Mucosa of gallbladder (tissue), 1 donor: ENCODE measurements at regions not wholly inside any gene's neighbourhood (a gene's known extent, or its start where the extent isn't known, plus 50 kb on each side); places are given as distances from the start of the nearest gene placed in this dataset.

Experiments used
- DNase-seq: peaks from one replicate; pipeline ENCODE4 v3.0.0-alpha.2; 2020; ENCODE audit warnings: low spot score
- donor health status: DM: no; HTN: no; CAD: no.

DNA sequence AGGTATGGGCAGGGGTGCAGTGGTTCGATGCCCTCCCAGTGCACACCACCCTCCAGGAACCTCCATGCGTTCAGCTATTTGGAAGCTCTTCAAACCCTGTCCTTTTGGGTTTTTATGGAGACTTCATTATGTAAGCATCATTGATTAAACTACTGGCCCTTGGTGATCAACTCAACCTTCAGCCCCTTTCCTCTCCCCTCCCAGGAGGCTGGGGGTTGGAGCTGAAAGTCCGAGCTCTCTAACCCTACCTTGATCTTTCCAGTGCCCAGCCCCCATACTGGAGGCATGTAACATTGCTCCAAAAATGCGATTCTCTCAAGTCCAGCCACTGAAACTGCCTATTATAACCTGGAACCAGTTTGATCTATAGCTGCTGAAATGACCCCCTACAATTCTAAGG is 188.1 kb downstream of the IPO8 start:
- no peak for DNase-seq

- DNase-seq, result no peak
These were observed 189.3 kb downstream of the IPO8 start for GRCh38 chr12:30506411-30506810.

GRCh38 chr12:30501718-30502117 is 194.0 kb downstream of the IPO8 start:
- no peak for DNase-seq

GRCh38 chr12:30500532-30500931 is 195.1 kb downstream of the IPO8 start:
- DNase-seq, result no peak

DNA sequence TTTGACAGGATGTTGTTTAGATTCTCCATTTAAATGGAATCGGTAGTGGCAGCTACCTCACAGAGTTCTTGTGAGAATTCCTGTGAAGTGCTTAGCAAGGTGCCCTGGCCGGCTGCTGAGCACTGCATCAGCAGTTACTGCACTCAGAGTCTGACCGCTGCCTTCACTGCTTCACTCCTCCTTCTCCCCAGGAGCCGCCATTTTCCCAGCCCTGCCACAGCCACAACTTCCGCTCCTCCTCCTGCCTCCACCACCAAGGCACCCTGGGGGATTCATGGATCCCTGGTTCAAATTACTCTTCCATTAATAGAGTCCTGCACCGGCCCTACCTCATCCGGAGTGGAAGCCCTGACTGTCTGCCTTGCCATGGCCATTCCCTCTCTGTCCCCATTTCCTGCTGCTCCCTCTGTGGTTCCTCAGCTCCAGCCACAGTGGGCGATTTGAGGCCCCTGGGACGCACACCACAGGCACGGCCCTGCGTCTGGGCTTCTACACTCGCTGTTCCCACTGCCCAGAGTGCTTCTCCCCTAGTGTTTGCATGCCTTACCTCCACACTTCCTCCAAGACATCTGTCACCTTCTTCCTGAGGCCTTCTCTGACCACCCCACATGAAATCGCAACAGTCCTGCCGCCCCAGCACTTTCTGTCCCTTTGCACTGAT is 210.3 kb downstream of the IPO8 start:
- no peak for DNase-seq

DNA sequence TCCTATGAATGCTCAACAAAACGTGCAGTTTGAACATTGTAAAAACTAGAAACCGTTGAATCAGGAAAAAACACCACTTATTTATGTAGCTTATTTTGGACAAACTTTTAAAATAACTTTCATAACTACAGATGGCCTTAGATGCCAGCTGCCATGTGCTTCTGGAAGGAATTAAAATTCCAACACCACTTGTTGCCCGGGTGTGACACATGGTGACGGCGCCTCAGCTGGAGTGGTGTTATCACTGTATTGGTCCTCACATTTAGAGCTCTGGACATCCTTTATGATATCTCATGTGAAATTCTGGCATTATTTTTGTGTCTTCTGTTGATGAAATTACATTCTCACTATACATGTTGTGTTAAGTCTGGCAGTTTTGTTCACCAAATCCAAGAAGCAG is 211.0 kb downstream of the IPO8 start:
- no peak for DNase-seq

GRCh38 chr12:30482650-30483049 is 213.0 kb downstream of the IPO8 start:
- no peak for DNase-seq

- DNase-seq, result no peak
These were observed 222.4 kb downstream of the IPO8 start for GRCh38 chr12:30473274-30473673.

- DNase-seq, result no peak
These were observed 229.5 kb downstream of the IPO8 start for GRCh38 chr12:30466093-30466585.

DNA sequence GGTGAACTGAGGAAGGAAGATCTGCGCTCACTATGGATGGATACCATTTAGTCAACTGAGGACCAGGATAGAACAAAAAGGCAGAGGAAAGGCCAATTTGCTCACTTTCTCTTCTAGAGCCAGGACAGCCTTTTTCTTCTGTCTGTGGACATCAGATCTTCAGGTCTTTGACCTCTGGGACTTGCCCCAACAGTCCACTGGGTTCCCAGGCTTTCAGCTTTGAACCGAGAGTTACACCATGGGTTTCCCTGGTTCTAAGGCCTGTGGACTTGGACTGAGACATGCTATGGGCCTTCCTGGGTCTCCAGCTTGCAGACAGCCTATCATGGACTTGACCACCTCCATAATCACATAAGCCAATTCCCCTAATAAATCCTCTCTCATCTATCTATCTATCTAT is 232.0 kb downstream of the IPO8 start:
- no peak for DNase-seq

DNA sequence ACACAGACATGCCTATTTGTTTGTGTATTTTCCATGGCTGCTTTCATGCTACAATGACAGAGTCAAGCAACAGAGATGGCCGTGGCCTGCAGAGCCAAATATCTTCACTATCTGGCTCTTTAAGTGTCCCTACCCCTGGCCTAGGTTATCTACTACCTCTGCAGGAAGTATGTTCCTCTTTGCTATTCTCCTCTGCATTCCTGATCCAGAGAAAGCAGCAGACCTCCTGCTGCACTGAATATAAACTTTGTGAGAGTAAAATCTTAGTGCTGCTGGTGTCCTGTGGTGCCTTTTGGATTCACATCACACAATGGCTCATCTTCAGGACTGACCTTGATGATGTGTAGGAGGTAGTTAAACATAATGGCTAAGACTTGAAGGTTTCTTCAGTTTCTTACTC is 233.4 kb downstream of the IPO8 start:
- no peak for DNase-seq

GRCh38 chr12:30461026-30461615 is 234.5 kb downstream of the IPO8 start:
- DNase-seq, result no peak

DNA sequence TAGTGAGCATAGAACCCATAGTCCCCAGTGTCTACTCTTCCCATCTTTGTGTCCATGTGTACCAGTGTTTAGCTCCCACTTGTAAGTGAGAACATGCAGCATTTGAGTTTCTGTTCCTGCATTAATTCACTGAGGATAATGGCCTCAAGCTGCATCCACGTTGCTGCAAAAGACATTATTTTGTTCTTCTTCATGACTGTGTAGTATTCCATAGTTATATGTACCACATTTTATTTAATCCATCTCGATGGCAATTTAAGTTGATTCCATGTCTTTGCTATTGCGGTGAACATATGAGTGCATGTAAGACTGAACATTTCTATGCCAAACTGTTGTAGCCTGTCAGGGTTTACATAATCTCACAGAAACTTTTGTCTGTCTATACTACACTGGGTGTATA is 237.2 kb downstream of the IPO8 start:
- DNase-seq, result no peak

DNA sequence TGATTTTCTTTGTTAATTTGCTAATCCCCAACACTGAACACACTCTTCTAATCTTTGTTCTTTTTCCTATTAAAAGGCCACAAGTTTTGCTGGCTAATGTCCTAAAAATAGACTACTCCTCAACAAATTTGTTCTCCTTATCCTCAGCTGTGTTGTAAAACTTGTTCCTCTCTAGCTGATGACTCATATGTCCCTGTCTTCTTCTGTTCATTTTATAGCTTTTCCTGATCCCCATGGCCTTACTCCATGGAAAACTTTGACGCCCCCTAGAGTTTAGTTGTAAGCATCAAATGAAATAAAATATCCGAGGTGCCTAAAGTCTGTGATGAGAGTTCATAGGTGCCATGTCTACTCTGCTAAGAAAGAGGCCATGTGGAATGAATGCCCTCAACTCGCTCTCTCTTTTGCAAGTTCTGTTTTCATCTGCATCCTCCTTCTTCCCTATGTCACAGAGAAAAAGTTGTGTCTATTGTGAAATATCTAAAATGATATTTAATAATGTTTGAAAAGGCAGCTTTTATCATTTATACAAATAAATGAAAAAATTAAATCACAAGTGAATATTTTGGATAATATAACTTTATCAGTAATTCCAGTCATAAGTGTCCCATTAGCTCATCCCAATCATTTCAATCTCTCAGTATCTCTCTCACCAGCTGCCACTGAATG is 237.9 kb downstream of the IPO8 start:
- DNase-seq, result no peak

GRCh38 chr12:30450872-30451271 is 244.8 kb downstream of the IPO8 start:
- no peak for DNase-seq

DNA sequence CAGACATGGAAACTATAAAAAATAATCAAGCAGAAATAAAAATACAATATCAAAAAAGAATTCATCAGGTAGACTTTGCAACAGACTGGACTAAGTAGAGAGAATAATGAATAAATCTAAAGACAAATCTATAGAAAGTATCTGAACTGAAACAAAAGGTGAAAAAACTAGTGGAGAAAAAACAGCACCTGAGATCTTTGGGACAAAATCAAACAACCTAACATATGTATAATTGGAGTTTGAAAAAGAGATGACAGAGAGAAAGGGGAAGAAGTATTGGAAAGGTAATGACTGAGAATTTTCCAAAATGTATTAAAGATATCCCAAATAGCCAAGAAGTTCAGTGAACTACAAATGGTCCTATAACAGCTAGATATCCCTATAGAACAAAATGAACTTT is 245.4 kb downstream of the IPO8 start:
- DNase-seq, result no peak

GRCh38 chr12:30448038-30448437 is 247.6 kb downstream of the IPO8 start:
- DNase-seq, result no peak

- DNase-seq, result no peak
These were observed 248.5 kb downstream of the IPO8 start for GRCh38 chr12:30447061-30447750.

- no peak for DNase-seq
These were observed 253.2 kb downstream of the IPO8 start for GRCh38 chr12:30442461-30442860.

GRCh38 chr12:30440826-30441602 is 254.7 kb downstream of the IPO8 start:
- DNase-seq, result no peak

GRCh38 chr12:30439201-30439600 is 256.5 kb downstream of the IPO8 start:
- no peak for DNase-seq

DNA sequence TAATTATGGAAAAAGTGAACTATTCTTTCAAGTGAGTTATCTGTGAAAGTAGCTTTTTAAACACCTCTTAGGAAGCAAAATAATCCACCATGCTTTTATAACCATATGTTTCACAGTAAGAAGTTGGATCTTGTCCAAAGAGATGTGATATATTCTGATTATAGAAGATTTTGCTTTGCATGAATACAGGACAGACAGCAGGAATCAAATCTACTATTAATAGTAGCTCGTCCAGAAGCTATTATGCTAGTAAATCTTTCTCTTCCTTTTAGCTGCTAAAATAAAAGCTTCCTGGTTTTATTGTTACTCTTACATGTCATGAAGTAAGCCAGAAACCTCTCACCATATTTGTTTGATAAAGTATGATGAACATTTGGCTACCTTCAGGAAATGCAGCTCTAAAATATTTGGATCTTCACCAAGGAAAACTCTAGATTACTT is 257.0 kb downstream of the IPO8 start:
- no peak for DNase-seq
